ENCODE measurements at regions not wholly inside any gene's neighbourhood (a gene's known extent, or its start where the extent isn't known, plus 50 kb on each side); places are given as distances from the start of the nearest gene placed in this dataset.

- TF ChIP-seq CTCF (IDR thresholded peaks at IDR 0.05): no peak
- TF ChIP-seq POLR2A (IDR thresholded peaks at IDR 0.05): no peak
Measured at GRCh38 chr12:88409257-88409656, 171.0 kb downstream of the KITLG start.
